ENCODE measurements at regions not wholly inside any gene's neighbourhood (a gene's known extent, or its start where the extent isn't known, plus 50 kb on each side); places are given as distances from the start of the nearest gene placed in this dataset.
A peak's percentile ranks its signal among the peaks of the same experiment; 100 is the strongest.
"Not testable (repeated sequence)": the region's sequence is repeated elsewhere in the genome, so short reads cannot be mapped to it uniquely, and the experiment has no call there.

GRCh38 chr3:182636646-182637045 is 156.7 kb upstream of the ATP11B start:
- H3K4me3 ChIP-seq (ENCODE audit: low read length in 2 of 2): no peak overlapping the region
- H3K27me3 ChIP-seq (ENCODE audit: control insufficient read depth in 2 of 2, insufficient read depth in 2 of 2, low read length in 2 of 2): no peaks in the 10 kb centered on the region
- H3K4me1 ChIP-seq (ENCODE audit: control insufficient read depth in 2 of 2, insufficient read depth in 2 of 2, low read length in 2 of 2): peaks cover 13 to 29% of the 10 kb centered on the region in 2 donors
- peaks cover 0 to 2% of the 10 kb centered on the region in 2 donors for H3K9me3 ChIP-seq (ENCODE audit: control insufficient read depth in 2 of 2, low read length in 2 of 2)
- H3K27ac ChIP-seq (ENCODE audit: low read depth in 2 of 2, low read length in 2 of 2): peak overlapping the region; percentile 67 to 87
- H3K9ac ChIP-seq (ENCODE audit: low read depth in 1 of 2, low read length in 2 of 2): no peak overlapping the region
- H3K36me3 ChIP-seq (ENCODE audit: control insufficient read depth in 2 of 2, insufficient read depth in 2 of 2, low read length in 2 of 2): no peaks in the 10 kb centered on the region

GRCh38 chr3:182637350-182638110 is 155.8 kb upstream of the ATP11B start:
- Histone ChIP-seq H3K9me3 (ENCODE audit: control insufficient read depth in 2 of 2, low read length in 2 of 2) (peaks cover 0 to 2% of the 10 kb centered on the region in 2 donors), H3K27me3 (ENCODE audit: control insufficient read depth in 2 of 2, insufficient read depth in 2 of 2, low read length in 2 of 2) (no peaks in the 10 kb centered on the region), H3K4me3 (ENCODE audit: low read length in 2 of 2) (peak overlapping the region in 1 of 2 donors; percentile 8), H3K36me3 (ENCODE audit: control insufficient read depth in 2 of 2, insufficient read depth in 2 of 2, low read length in 2 of 2) (no peaks in the 10 kb centered on the region), H3K9ac (ENCODE audit: low read depth in 1 of 2, low read length in 2 of 2) (no peak overlapping the region), H3K27ac (ENCODE audit: low read depth in 2 of 2, low read length in 2 of 2) (peak overlapping the region; percentile 67 to 87), H3K4me1 (ENCODE audit: control insufficient read depth in 2 of 2, insufficient read depth in 2 of 2, low read length in 2 of 2) (peaks cover 16 to 32% of the 10 kb centered on the region in 2 donors)

GRCh38 chr3:182644013-182644412 is 149.3 kb upstream of the ATP11B start:
- no peak overlapping the region for H3K4me3 ChIP-seq (ENCODE audit: low read length in 2 of 2)
- H3K27ac ChIP-seq (ENCODE audit: low read depth in 2 of 2, low read length in 2 of 2): peak overlapping the region; percentile 54 to 89
- H3K4me1 ChIP-seq (ENCODE audit: control insufficient read depth in 2 of 2, insufficient read depth in 2 of 2, low read length in 2 of 2): peaks cover 7 to 26% of the 10 kb centered on the region in 2 donors
- H3K27me3 ChIP-seq (ENCODE audit: control insufficient read depth in 2 of 2, insufficient read depth in 2 of 2, low read length in 2 of 2): no peaks in the 10 kb centered on the region
- no peaks in the 10 kb centered on the region for H3K36me3 ChIP-seq (ENCODE audit: control insufficient read depth in 2 of 2, insufficient read depth in 2 of 2, low read length in 2 of 2)
- no peak overlapping the region for H3K9ac ChIP-seq (ENCODE audit: low read depth in 1 of 2, low read length in 2 of 2)
- peaks cover 0 to 2% of the 10 kb centered on the region in 2 donors for H3K9me3 ChIP-seq (ENCODE audit: control insufficient read depth in 2 of 2, low read length in 2 of 2)

- Histone ChIP-seq H3K36me3 (ENCODE audit: control insufficient read depth in 2 of 2, insufficient read depth in 2 of 2, low read length in 2 of 2) (no peaks in the 10 kb centered on the region), H3K27me3 (ENCODE audit: control insufficient read depth in 2 of 2, insufficient read depth in 2 of 2, low read length in 2 of 2) (no peaks in the 10 kb centered on the region), H3K9ac (ENCODE audit: low read depth in 1 of 2, low read length in 2 of 2) (no peak overlapping the region), H3K9me3 (ENCODE audit: control insufficient read depth in 2 of 2, low read length in 2 of 2) (peaks cover 0 to 2% of the 10 kb centered on the region in 2 donors), H3K4me3 (ENCODE audit: low read length in 2 of 2) (no peak overlapping the region), H3K4me1 (ENCODE audit: control insufficient read depth in 2 of 2, insufficient read depth in 2 of 2, low read length in 2 of 2) (peaks cover 7 to 26% of the 10 kb centered on the region in 2 donors), H3K27ac (ENCODE audit: low read depth in 2 of 2, low read length in 2 of 2) (peak overlapping the region in 1 of 2 donors; percentile 89)
Measured at GRCh38 chr3:182644790-182645433, 148.4 kb upstream of the ATP11B start.

GRCh38 chr3:182650568-182651128 is 142.7 kb upstream of the ATP11B start:
- no peaks in the 10 kb centered on the region for H3K27me3 ChIP-seq (ENCODE audit: control insufficient read depth in 2 of 2, insufficient read depth in 2 of 2, low read length in 2 of 2)
- H3K4me3 ChIP-seq (ENCODE audit: low read length in 2 of 2): peak overlapping the region in 1 of 2 donors; percentile 1
- no peaks in the 10 kb centered on the region for H3K36me3 ChIP-seq (ENCODE audit: control insufficient read depth in 2 of 2, insufficient read depth in 2 of 2, low read length in 2 of 2)
- peaks cover 12 to 14% of the 10 kb centered on the region in 2 donors for H3K4me1 ChIP-seq (ENCODE audit: control insufficient read depth in 2 of 2, insufficient read depth in 2 of 2, low read length in 2 of 2)
- H3K9me3 ChIP-seq (ENCODE audit: control insufficient read depth in 2 of 2, low read length in 2 of 2): no peaks in the 10 kb centered on the region
- H3K27ac ChIP-seq (ENCODE audit: low read depth in 2 of 2, low read length in 2 of 2): peak overlapping the region; percentile 66 to 72
- no peak overlapping the region for H3K9ac ChIP-seq (ENCODE audit: low read depth in 1 of 2, low read length in 2 of 2)

GRCh38 chr3:182651461-182651860 is 141.8 kb upstream of the ATP11B start:
- H3K36me3 ChIP-seq (ENCODE audit: control insufficient read depth in 2 of 2, insufficient read depth in 2 of 2, low read length in 2 of 2): no peaks in the 10 kb centered on the region
- peak overlapping the region; percentile 72 to 79 for H3K27ac ChIP-seq (ENCODE audit: low read depth in 2 of 2, low read length in 2 of 2)
- H3K9me3 ChIP-seq (ENCODE audit: control insufficient read depth in 2 of 2, low read length in 2 of 2): no peaks in the 10 kb centered on the region
- H3K27me3 ChIP-seq (ENCODE audit: control insufficient read depth in 2 of 2, insufficient read depth in 2 of 2, low read length in 2 of 2): no peaks in the 10 kb centered on the region
- H3K9ac ChIP-seq (ENCODE audit: low read depth in 1 of 2, low read length in 2 of 2): no peak overlapping the region
- H3K4me3 ChIP-seq (ENCODE audit: low read length in 2 of 2): peak overlapping the region; percentile 13 to 20
- peaks cover 12 to 14% of the 10 kb centered on the region in 2 donors for H3K4me1 ChIP-seq (ENCODE audit: control insufficient read depth in 2 of 2, insufficient read depth in 2 of 2, low read length in 2 of 2)

GRCh38 chr3:182653065-182653464 is 140.2 kb upstream of the ATP11B start:
- not testable (repeated sequence) for H3K27ac ChIP-seq (ENCODE audit: low read depth in 2 of 2, low read length in 2 of 2); H3K9me3 ChIP-seq (ENCODE audit: control insufficient read depth in 2 of 2, low read length in 2 of 2); H3K4me3 ChIP-seq (ENCODE audit: low read length in 2 of 2); H3K9ac ChIP-seq (ENCODE audit: low read depth in 1 of 2, low read length in 2 of 2); H3K27me3 ChIP-seq (ENCODE audit: control insufficient read depth in 2 of 2, insufficient read depth in 2 of 2, low read length in 2 of 2); H3K36me3 ChIP-seq (ENCODE audit: control insufficient read depth in 2 of 2, insufficient read depth in 2 of 2, low read length in 2 of 2)
- H3K4me1 ChIP-seq (ENCODE audit: control insufficient read depth in 2 of 2, insufficient read depth in 2 of 2, low read length in 2 of 2): peaks cover 12 to 14% of the 10 kb centered on the region in 2 donors

- no peaks in the 10 kb centered on the region for H3K9me3 ChIP-seq (ENCODE audit: control insufficient read depth in 2 of 2, low read length in 2 of 2)
- H3K27me3 ChIP-seq (ENCODE audit: control insufficient read depth in 2 of 2, insufficient read depth in 2 of 2, low read length in 2 of 2): no peaks in the 10 kb centered on the region
Measured at GRCh38 chr3:182668541-182668940, 124.8 kb upstream of the ATP11B start.

GRCh38 chr3:182668974-182669373 is 124.3 kb upstream of the ATP11B start:
- no peak overlapping the region for H3K4me3 ChIP-seq (ENCODE audit: low read length in 2 of 2)
- H3K36me3 ChIP-seq (ENCODE audit: control insufficient read depth in 2 of 2, insufficient read depth in 2 of 2, low read length in 2 of 2): no peaks in the 10 kb centered on the region
- H3K27ac ChIP-seq (ENCODE audit: low read depth in 2 of 2, low read length in 2 of 2): no peak overlapping the region
- H3K9ac ChIP-seq (ENCODE audit: low read depth in 1 of 2, low read length in 2 of 2): no peak overlapping the region
- no peaks in the 10 kb centered on the region for H3K9me3 ChIP-seq (ENCODE audit: control insufficient read depth in 2 of 2, low read length in 2 of 2)
- H3K27me3 ChIP-seq (ENCODE audit: control insufficient read depth in 2 of 2, insufficient read depth in 2 of 2, low read length in 2 of 2): no peaks in the 10 kb centered on the region
- no peaks in the 10 kb centered on the region for H3K4me1 ChIP-seq (ENCODE audit: control insufficient read depth in 2 of 2, insufficient read depth in 2 of 2, low read length in 2 of 2)

More at GRCh38 chr3:182668541-182668940, 124.8 kb upstream of the ATP11B start:
- Histone ChIP-seq H3K36me3 (ENCODE audit: control insufficient read depth in 2 of 2, insufficient read depth in 2 of 2, low read length in 2 of 2) (no peaks in the 10 kb centered on the region), H3K4me1 (ENCODE audit: control insufficient read depth in 2 of 2, insufficient read depth in 2 of 2, low read length in 2 of 2) (no peaks in the 10 kb centered on the region), H3K9ac (ENCODE audit: low read depth in 1 of 2, low read length in 2 of 2) (no peak overlapping the region), H3K27ac (ENCODE audit: low read depth in 2 of 2, low read length in 2 of 2) (no peak overlapping the region), H3K4me3 (ENCODE audit: low read length in 2 of 2) (no peak overlapping the region)

GRCh38 chr3:182671541-182671940 is 121.8 kb upstream of the ATP11B start:
- Histone ChIP-seq H3K27me3 (ENCODE audit: control insufficient read depth in 2 of 2, insufficient read depth in 2 of 2, low read length in 2 of 2) (peaks cover 0 to 1% of the 10 kb centered on the region in 2 donors), H3K4me3 (ENCODE audit: low read length in 2 of 2) (no peak overlapping the region), H3K27ac (ENCODE audit: low read depth in 2 of 2, low read length in 2 of 2) (no peak overlapping the region), H3K36me3 (ENCODE audit: control insufficient read depth in 2 of 2, insufficient read depth in 2 of 2, low read length in 2 of 2) (no peaks in the 10 kb centered on the region), H3K9ac (ENCODE audit: low read depth in 1 of 2, low read length in 2 of 2) (no peak overlapping the region), H3K9me3 (ENCODE audit: control insufficient read depth in 2 of 2, low read length in 2 of 2) (no peaks in the 10 kb centered on the region), H3K4me1 (ENCODE audit: control insufficient read depth in 2 of 2, insufficient read depth in 2 of 2, low read length in 2 of 2) (no peaks in the 10 kb centered on the region)
